Stomach (tissue), 4 donors: ENCODE measurements at regions not wholly inside any gene's neighbourhood (a gene's known extent, or its start where the extent isn't known, plus 50 kb on each side); places are given as distances from the start of the nearest gene placed in this dataset.

Experiments used
- CTCF ChIP-seq, 7 experiments: fragments of 450-650 bp in 4 of 7; fragments of 200-600 bp in 3 of 7; sonication (generic) in 3 of 7; IDR thresholded peaks; one replicate each; pipeline ENCODE4 v1.5.1; 2016 to 2019; ENCODE audit warnings: antibody characterized with exemption in 7 of 7, control low read depth in 2 of 7, mild to moderate bottlenecking in 1 of 7
- EP300 ChIP-seq: sonication (generic); formaldehyde crosslinking; IDR thresholded peaks from one replicate; pipeline ENCODE4 v1.6.1; 2017; ENCODE audit warnings: antibody characterized with exemption
- POLR2A ChIP-seq, 4 donors: fragments of 450-650 bp; IDR thresholded peaks; one replicate each; pipeline ENCODE4 v1.6.1; 2016; ENCODE audit warnings: antibody characterized with exemption in 4 of 4, control low read depth in 2 of 4, mild to moderate bottlenecking in 1 of 4, moderate library complexity in 1 of 4

DNA sequence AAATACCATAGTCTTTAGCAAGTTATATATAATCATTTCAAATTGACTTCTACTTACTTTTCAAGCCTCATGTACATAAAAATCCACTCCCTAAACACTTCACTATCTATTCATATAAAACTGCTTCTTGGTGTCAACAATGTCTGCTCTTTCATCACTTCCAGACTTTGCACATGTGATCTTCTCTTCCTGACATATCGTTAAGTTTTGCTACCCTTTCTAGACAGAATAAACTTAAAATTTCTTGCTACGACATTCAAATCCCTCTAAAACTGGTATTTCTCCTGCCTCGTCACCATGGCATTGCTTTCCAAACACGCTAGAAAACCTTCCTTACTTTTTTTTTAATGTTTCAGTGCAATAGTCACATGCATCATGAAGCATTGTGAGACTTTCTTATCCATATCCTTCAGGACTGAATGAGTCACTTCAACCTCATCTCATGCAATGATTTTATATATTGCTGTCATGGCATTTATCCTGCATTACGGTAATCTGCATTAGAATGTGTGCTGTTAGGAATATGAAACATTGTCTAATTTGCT lies 122.8 kb downstream of the GMNC start:
- TF ChIP-seq CTCF (IDR thresholded peaks at IDR 0.05) (no peak), POLR2A (IDR thresholded peaks at IDR 0.05) (no peak), EP300 (no peak)
